PC-3 (cell line): ENCODE measurements at regions not wholly inside any gene's neighbourhood (a gene's known extent, or its start where the extent isn't known, plus 50 kb on each side); places are given as distances from the start of the nearest gene placed in this dataset.

Experiments used
- ATAC-seq: fragments of 200-7000 bp; cut with Tn5 transposase; 2 replicates; pipeline ENCODE4 v1.9.1; 2020; ENCODE audit warnings: mild to moderate bottlenecking, moderate library complexity
- BruUV-seq: library from RNA; stranded (reverse); fragments of 400-500 nt; replicated peaks from 2 replicates; lab custom pipeline; 2021; lab: Mats Ljungman, UMichigan
- CTCF ChIA-PET: fragments of 300-600 bp; sonication (Branson Sonifier 250); formaldehyde crosslinking; loops from one replicate; lab custom pipeline; 2022; ENCODE audit warnings: antibody characterized with exemption; lab: Charles Lee
- POLR2A ChIA-PET: fragments of 300-600 bp; sonication (Branson Sonifier 250); formaldehyde crosslinking; loops from one replicate; lab custom pipeline; 2022; ENCODE audit warnings: antibody characterized with exemption; ENCODE audit not compliant: unreplicated experiment; lab: Charles Lee
- DNase-seq: peaks from one replicate; pipeline ENCODE4 v3.0.0-alpha.2; 2015
- H2AFZ ChIP-seq: fragments of 300-600 bp; sonication (generic); 2 replicates; pipeline ENCODE4 v1.6.0; 2016; ENCODE audit warnings: antibody characterized with exemption, low read length
- H3F3A ChIP-seq: fragments of 300-600 bp; sonication (generic); one replicate; pipeline ENCODE4 v1.6.0; 2017; ENCODE audit warnings: antibody characterized with exemption, low read length, control low read depth, mild to moderate bottlenecking; ENCODE audit not compliant: unreplicated experiment
- H3K27ac ChIP-seq: fragments of 300-600 bp; sonication (generic); 2 replicates; pipeline ENCODE4 v1.5.1; 2016; ENCODE audit warnings: mild to moderate bottlenecking, low read length
- H3K27me3 ChIP-seq: fragments of 300-600 bp; sonication (generic); 2 replicates; pipeline ENCODE4 v1.6.1; 2016; ENCODE audit warnings: low read length, mixed read lengths
- H3K36me3 ChIP-seq: fragments of 300-600 bp; sonication (generic); 2 replicates; pipeline ENCODE4 v1.6.1; 2016; ENCODE audit warnings: low read depth, mixed run types, low read length, mixed read lengths
- H3K4me1 ChIP-seq: fragments of 300-600 bp; sonication (generic); 2 replicates; pipeline ENCODE4 v1.5.1; 2016; ENCODE audit warnings: low read length; ENCODE audit not compliant: insufficient read depth
- H3K4me2 ChIP-seq: fragments of 300-600 bp; sonication (generic); 2 replicates; pipeline ENCODE4 v1.6.0; 2016; ENCODE audit warnings: low read length
- H3K4me3 ChIP-seq: fragments of 300-600 bp; sonication (generic); 2 replicates; pipeline ENCODE4 v1.5.1; 2016; ENCODE audit warnings: mild to moderate bottlenecking, low read length, mixed read lengths
- H3K79me2 ChIP-seq: fragments of 300-600 bp; sonication (generic); 2 replicates; pipeline ENCODE4 v1.6.1; 2017; ENCODE audit warnings: low read length, mixed read lengths
- H3K9ac ChIP-seq: fragments of 300-600 bp; sonication (generic); 2 replicates; pipeline ENCODE4 v1.6.0; 2016; ENCODE audit warnings: mild to moderate bottlenecking, low read length
- H3K9me2 ChIP-seq: fragments of 300-600 bp; sonication (generic); replicated peaks from 2 replicates; pipeline ENCODE4 v1.6.1; 2016; ENCODE audit warnings: mixed run types, low read length, mixed read lengths
- H3K9me3 ChIP-seq: fragments of 300-600 bp; sonication (generic); 2 replicates; pipeline ENCODE4 v1.6.1; 2016; ENCODE audit warnings: low read length, mixed read lengths
- H4K20me1 ChIP-seq: fragments of 300-600 bp; sonication (generic); 2 replicates; pipeline ENCODE4 v1.6.1; 2016; ENCODE audit warnings: low read length, mixed read lengths
- EZH2 ChIP-seq: fragments of 300-600 bp; sonication (generic); IDR thresholded peaks from one replicate; pipeline ENCODE4 v1.6.1; 2017; ENCODE audit warnings: antibody characterized with exemption, mild to moderate bottlenecking, low read length; ENCODE audit not compliant: unreplicated experiment
- EZH2phosphoT487 ChIP-seq: fragments of 300-600 bp; sonication (generic); IDR thresholded peaks from 2 replicates; pipeline ENCODE4 v1.6.1; 2018; ENCODE audit warnings: mild to moderate bottlenecking, antibody characterized with exemption, low read length, borderline replicate concordance
- intact Hi-C: fragments of 100-400 bp; cut with micrococcal nuclease; formaldehyde crosslinking; loops from 2 replicates; pipeline ENCODE4 v1.9.0; 2023
- TF ChIP-seq, protein P1 (sequence below): fragments of 300-600 bp; sonication (generic); conservative IDR thresholded peaks from 2 replicates; pipeline ENCODE4 v1.5.1; 2017; ENCODE audit warnings: antibody characterized with exemption, low read depth, mild to moderate bottlenecking, low read length

DNA sequence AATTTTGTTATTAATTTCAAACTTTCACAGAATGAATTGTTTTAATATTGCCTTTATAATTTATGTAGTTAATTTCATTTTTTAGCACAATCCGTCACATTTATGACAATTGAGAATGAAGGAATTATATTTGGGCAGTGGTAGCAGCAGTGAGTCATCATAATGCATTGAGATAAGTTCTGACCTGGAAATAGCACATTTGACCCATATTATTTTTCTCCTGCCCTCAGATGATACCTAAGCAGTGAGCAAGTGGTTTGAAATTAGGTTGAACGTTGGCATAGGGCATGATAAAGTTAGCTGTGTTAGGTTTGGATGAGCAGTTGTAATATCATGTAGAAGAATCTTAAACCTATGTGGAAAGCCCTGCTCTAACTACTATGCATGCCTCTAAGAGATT lies 1431.3 kb upstream of the CDH8 start:
- CTCF ChIA-PET, result no interaction called here
- intact Hi-C loops, result no loop called here

DNA sequence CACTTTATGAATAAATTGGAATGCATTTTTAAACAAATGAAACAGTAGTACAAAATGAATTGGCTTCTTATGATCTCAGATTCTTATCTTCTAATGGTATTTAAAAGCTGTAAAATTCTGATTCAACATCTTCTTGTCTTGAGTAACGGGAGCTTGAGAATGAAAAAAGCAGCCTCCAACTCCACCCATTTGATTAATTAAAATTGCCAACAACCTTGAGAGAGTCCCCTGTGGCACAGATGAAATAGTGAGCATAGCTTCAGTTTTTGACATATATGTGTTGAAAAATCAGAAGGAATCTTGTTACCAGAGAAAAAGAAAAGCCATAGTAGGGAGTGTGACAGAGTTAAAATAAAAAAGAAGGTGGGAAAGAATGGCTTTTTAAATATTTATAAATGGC lies 1426.1 kb upstream of the CDH8 start:
- intact Hi-C loops, result loop anchor here (5.0 kb wide), 2 partner anchors 590 to 1655 kb away; no protein-coding TSS in a partner anchor

More for the DNA sequence above, 1431.3 kb upstream of the CDH8 start:
- no peaks in the 10 kb centered on the region for H3K27me3 ChIP-seq
- TF ChIP-seq EZH2phosphoT487 (no peak), EZH2 (no peak)
- TF ChIP-seq, protein P1, sequence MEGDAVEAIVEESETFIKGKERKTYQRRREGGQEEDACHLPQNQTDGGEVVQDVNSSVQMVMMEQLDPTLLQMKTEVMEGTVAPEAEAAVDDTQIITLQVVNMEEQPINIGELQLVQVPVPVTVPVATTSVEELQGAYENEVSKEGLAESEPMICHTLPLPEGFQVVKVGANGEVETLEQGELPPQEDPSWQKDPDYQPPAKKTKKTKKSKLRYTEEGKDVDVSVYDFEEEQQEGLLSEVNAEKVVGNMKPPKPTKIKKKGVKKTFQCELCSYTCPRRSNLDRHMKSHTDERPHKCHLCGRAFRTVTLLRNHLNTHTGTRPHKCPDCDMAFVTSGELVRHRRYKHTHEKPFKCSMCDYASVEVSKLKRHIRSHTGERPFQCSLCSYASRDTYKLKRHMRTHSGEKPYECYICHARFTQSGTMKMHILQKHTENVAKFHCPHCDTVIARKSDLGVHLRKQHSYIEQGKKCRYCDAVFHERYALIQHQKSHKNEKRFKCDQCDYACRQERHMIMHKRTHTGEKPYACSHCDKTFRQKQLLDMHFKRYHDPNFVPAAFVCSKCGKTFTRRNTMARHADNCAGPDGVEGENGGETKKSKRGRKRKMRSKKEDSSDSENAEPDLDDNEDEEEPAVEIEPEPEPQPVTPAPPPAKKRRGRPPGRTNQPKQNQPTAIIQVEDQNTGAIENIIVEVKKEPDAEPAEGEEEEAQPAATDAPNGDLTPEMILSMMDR, result no peak
- POLR2A ChIA-PET, result no interaction called here
- H3K4me1 ChIP-seq, result no peaks in the 10 kb centered on the region
- ATAC-seq (no peak), DNase-seq (no peak)
- H3K4me2 ChIP-seq, result no peak overlapping the region
- no peaks in the 10 kb centered on the region for H4K20me1 ChIP-seq
- H3K9me2 ChIP-seq, result no peaks in the 10 kb centered on the region
- H2AFZ ChIP-seq, result no peak overlapping the region
- no peaks in the 10 kb centered on the region for H3K36me3 ChIP-seq
- no peaks in the 10 kb centered on the region for H3K9me3 ChIP-seq
- no peaks in the 10 kb centered on the region for H3K79me2 ChIP-seq
- H3F3A ChIP-seq, result no peaks in the 10 kb centered on the region
- H3K9ac ChIP-seq, result no peak overlapping the region
- H3K4me3 ChIP-seq, result no peak overlapping the region
- no TSS peak for BruUV-seq
- no peak overlapping the region for H3K27ac ChIP-seq

More for the DNA sequence above, 1426.1 kb upstream of the CDH8 start:
- ATAC-seq, result no peak
- Histone ChIP-seq H3K9me2 (no peaks in the 10 kb centered on the region), H3K27ac (no peak overlapping the region), H3F3A (no peaks in the 10 kb centered on the region), H3K4me1 (no peaks in the 10 kb centered on the region), H3K27me3 (no peaks in the 10 kb centered on the region), H3K79me2 (no peaks in the 10 kb centered on the region), H3K4me2 (no peak overlapping the region), H4K20me1 (no peaks in the 10 kb centered on the region), H2AFZ (no peak overlapping the region), H3K9me3 (no peaks in the 10 kb centered on the region), H3K4me3 (no peak overlapping the region), H3K9ac (no peak overlapping the region), H3K36me3 (no peaks in the 10 kb centered on the region)
- CTCF ChIA-PET, result no interaction called here
- DNase-seq, result no peak
- TF ChIP-seq, protein P1, result no peak
- no peak for TF ChIP-seq EZH2phosphoT487
- TF ChIP-seq EZH2, result no peak
- BruUV-seq, result no TSS peak
- POLR2A ChIA-PET, result no interaction called here
